Stomach (tissue), 4 donors: ENCODE measurements at regions not wholly inside any gene's neighbourhood (a gene's known extent, or its start where the extent isn't known, plus 50 kb on each side); places are given as distances from the start of the nearest gene placed in this dataset.

ENCODE experiments used
- CTCF ChIP-seq, 7 experiments: fragments of 450-650 bp in 4 of 7; fragments of 200-600 bp in 3 of 7; sonication (generic) in 3 of 7; IDR thresholded peaks; one replicate each; pipeline ENCODE4 v1.5.1; 2016 to 2019; ENCODE audit warnings: antibody characterized with exemption in 7 of 7, control low read depth in 2 of 7, mild to moderate bottlenecking in 1 of 7
- EP300 ChIP-seq: sonication (generic); formaldehyde crosslinking; IDR thresholded peaks from one replicate; pipeline ENCODE4 v1.6.1; 2017; ENCODE audit warnings: antibody characterized with exemption
- POLR2A ChIP-seq, 4 donors: fragments of 450-650 bp; IDR thresholded peaks; one replicate each; pipeline ENCODE4 v1.6.1; 2016; ENCODE audit warnings: antibody characterized with exemption in 4 of 4, control low read depth in 2 of 4, mild to moderate bottlenecking in 1 of 4, moderate library complexity in 1 of 4
- POLR2AphosphoS5 ChIP-seq, 3 donors: sonication (generic); formaldehyde crosslinking; IDR thresholded peaks; one replicate each; pipeline ENCODE4 v1.6.1; 2016; ENCODE audit warnings: antibody characterized with exemption in 3 of 3

DNA sequence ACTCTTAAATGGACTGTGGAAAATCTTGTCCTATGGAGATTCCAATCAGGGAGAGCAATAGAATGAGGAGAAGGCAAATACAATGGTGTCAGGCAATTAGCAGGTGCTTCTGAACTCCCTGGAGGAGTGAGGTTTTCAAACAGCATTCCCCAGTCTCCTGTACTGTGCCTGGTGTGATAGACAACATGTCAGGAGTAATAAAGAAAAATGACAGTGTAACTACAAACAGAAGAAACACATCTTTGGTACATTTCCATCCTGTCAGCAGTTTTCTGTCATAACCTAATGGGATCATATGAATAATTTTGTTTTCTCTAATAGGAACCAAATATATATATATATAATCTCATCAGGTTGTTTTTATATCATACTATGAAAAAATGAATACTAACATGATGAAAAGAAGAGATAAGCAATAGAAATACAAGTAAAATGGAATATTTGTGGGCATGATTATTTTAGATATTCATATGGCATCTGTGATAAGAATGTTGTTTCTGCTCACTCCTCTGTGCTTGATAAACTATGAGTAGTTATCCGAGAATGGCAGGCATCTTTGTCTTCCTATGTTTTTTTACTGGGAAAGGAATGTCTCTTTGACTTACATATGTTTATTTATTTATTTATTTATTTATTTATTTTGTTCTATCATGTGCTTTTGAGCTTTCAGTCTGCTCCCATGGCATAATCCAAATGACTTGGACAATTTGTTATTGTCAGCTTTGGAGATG, 441.7 kb downstream of the TXNL1 start:
- TF ChIP-seq CTCF (IDR thresholded peaks at IDR 0.05) (no peak), POLR2A (IDR thresholded peaks at IDR 0.05) (no peak), POLR2AphosphoS5 (IDR thresholded peaks at IDR 0.05) (no peak), EP300 (no peak)
